Inflammatory macrophage treated with lipopolysaccharide for 4 hours (primary cell): ENCODE measurements at regions not wholly inside any gene's neighbourhood (a gene's known extent, or its start where the extent isn't known, plus 50 kb on each side); places are given as distances from the start of the nearest gene placed in this dataset.

Experiments
- DNase-seq: peaks from one replicate; pipeline ENCODE4 v3.0.0-alpha.2; 2020

DNA sequence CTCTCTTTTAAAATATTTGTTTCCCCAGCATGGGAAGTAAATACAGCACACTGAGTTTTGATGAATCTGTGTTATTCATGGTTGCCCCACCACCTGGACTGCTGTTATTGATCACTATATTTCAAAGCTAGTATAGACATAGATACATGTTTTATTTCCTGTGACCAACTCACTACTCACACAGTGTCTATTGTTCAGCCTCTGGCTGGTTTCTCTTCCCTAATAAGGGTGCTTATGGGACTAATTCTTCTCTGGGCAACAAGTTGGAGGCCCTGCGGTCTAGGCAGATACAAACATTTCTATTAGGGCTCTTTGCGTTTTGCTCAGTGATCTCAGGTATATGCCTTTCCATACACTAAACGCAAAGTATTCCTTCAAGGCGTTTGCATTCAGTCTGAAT, 1191.0 kb upstream of the TMEM132C start:
- no peak for DNase-seq

DNA sequence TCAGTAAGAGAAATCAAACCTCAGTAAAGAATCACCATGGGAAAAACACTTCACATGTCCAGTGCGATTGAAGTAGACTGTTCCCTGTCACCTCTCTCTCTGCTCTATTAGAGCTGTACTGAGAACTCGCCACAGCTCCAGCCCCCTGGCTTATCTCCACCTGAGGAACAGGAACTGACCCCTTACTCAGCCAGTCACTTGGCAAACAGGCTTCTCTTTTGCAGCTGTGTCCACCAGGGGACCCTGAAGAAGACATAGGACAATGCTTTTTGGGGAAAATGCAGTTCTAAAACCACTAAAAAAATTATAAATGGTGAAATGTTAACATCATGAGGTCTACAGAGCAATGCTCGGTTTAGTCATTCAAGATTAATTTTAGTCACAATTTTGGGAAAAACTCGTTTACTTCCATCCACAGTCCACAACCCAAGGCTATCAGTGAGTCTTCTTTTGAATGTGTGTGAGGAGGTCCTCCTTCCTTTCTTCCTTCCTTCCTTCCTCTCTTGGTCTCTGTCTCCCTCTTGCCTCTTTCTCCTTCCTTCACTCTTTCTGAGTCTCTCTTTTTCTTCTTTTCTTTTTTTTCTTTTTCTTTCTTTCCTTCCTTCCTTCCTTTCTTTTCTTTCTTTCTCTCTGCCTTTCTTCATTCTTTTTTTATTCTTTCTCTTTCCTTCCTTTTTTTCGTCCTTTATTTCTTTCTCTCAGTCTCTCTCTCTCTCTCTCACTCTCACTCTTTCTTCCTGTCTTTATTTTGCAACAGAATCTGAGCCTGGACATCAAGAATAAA, 1189.5 kb upstream of the TMEM132C start:
- DNase-seq: no peak

DNA sequence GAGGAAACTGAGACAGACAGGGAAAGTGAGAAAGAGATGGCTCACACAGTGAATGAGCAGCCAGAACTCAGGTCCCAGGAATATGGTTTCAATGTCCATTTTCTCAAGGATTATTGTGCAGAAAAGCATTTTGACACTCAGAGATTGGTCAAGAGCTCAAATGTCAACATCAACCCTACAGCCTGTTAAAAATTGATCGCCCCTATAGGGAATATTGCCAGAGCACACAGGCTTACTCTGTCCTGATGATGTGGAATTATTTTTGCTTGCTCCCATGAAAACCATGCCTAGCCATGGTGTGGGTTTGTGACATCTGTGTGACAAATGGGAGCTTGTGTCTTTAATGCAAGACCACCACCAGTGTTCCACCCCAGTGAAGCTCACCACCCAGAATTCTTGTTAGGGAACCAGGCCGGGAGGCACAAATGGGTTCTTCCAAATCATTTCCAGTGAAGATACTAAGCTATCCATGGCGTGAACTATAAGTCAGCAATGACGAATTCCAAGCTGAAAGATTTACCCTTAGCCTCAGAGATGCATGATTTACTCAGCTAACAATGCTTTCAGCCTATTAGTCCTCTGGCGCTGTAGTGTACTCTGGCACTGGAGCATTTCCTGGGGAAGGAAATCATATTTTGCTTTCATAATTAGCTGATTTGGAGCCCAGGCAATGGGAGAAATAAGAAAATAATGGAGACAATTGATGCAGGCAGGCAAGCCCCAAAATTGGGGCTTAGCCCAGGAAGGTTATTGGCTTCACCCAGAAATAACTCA, 1188.2 kb upstream of the TMEM132C start:
- no peak for DNase-seq

- no peak for DNase-seq
Measured at GRCh38 chr12:127079636-127080035, 1187.3 kb upstream of the TMEM132C start.

DNA sequence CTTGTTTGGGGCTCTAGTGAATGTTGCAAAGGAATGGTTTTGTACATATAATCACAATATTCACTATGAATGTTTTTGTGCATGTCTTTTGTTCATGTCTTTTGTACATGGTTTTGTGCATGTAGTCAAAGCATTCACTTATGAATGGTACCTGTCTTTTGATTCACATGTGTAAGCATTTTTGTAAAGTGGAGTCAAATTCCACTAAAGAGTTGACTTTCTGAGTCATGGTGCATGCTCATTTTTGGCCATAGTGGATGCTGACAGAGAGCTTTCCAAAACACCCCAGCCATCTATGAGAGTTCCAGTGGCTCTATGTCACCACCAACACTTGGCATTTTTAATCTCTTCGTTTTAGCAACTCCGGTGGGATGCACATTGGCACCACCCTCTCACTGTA, 1185.9 kb upstream of the TMEM132C start:
- no peak for DNase-seq

DNA sequence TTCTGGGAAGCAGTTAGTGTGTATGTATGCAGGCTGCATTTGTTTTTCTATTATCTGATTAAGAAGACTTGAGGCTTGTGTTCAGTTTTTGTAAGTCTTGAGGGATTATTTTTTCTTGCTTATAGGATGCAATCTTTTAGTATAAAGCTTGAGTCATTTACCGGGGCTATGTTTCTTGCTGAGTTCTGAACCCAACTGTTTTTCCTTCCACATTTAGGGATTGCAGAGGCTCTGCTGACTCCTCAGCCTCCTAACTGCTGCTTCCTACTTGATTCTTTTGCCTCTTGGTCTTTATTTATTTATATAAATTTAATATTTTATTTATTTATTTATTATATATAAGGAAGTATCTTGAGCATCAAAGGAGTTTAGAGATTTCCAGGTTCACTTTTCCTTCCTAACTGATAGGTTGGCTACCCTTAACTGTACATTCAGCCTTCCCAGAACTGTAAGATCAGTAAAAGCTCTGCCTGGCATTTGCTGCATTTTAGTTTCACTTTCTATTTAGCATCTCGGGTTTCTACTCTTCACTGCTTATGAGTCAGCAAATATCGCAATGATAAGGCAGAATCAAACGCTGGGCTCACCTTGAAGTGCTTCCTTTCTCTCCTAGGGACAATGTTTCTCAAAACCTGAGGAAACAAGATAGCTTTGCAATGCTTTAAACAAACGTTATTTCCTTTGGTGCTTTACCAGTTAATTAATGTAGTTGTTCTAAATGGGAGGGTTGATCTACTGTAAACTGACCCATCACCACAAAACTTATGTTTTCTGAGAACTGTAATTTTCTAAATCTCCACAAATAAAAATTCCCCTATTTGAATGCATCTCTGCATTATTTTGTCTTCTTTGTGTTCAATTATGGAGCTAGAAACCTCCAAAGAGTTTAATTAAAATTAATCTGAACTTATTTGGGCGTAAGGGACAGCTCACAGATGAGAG, 1183.7 kb upstream of the TMEM132C start:
- peak; percentile 79 for DNase-seq

DNA sequence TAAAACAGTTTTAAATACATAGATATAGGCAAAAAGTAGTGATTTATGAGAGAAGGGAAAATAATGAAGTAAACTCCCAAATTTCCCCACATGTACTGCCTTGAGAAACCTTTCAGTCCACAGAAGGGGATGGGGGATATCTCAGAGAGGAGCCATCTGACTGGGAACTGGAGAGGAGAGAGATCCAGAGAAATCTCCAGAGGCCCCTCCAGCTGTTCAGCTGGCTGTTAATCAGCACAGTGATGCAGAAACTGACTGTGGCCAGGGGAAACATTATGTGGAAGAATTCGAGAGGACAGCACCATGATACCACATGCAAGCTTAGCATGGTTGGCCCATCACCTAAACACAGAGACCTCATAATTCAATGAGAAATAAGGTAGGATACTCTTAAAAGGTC, 1165.9 kb upstream of the TMEM132C start:
- DNase-seq: no peak

GRCh38 chr12:127106041-127106440, 1160.9 kb upstream of the TMEM132C start:
- no peak for DNase-seq

- no peak for DNase-seq
Measured at GRCh38 chr12:127106697-127107096, 1160.3 kb upstream of the TMEM132C start.

DNA sequence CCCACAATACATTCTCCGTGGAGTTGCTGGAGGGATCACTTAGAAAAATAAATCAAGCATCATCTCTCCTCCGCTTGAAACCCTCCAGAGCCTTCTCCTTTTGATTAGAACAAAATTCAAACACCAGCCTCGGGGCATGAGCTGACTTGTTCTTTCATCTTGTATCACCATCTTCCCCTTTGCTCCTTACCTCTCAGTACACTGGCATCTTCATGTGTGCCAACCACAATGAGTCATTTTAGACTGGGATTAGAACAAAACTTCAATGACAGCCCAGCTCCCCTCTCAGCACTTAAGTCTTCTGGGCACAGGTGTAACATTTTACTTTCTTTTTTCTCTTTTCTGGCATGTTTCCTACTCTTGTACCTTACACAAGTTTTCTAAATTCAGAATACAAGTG, 1159.2 kb upstream of the TMEM132C start:
- no peak for DNase-seq

- peak; percentile 52 for DNase-seq
Measured at GRCh38 chr12:127108360-127109215, 1158.4 kb upstream of the TMEM132C start.

- no peak for DNase-seq
Measured at GRCh38 chr12:127113945-127114344, 1153.0 kb upstream of the TMEM132C start.

- no peak for DNase-seq
Measured at GRCh38 chr12:127115468-127116035, 1151.4 kb upstream of the TMEM132C start.

DNA sequence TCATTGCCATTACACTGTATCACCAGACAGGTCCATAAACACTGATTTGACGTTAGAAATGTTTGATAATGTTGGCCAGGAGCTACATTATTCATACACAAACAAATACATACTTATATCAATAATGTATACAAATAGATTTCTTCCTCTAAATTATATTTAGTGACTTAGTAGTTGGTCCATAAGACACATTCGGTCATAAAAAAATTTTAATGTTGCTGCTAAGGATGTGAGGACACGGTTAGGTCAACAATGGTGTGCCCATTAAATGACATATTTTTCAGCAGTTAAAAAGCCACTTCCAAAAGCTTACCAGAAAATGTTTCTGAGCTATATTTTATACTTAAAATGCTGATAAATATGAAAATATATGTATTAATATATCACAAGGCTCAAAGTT, 1148.7 kb upstream of the TMEM132C start:
- no peak for DNase-seq

- no peak for DNase-seq
Measured at GRCh38 chr12:127119600-127120140, 1147.3 kb upstream of the TMEM132C start.

DNA sequence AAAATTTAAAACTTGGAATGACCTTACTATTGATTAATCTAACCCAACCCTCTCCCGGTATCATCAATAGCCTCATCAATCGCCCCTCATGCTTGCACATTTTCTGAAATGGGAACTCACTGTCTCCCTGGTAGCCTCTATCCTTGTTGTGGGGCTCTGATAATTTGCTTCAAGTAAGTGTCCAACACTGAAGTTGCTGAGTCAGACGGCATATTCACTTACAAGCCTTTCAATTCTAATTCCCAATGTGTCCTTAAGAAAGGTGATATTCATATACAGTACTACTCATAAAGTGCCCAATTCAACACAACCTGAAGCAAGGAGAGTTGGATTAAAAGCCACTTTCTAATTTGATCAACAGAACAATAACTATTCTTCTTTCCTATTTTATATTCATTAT, 1146.1 kb upstream of the TMEM132C start:
- no peak for DNase-seq

DNA sequence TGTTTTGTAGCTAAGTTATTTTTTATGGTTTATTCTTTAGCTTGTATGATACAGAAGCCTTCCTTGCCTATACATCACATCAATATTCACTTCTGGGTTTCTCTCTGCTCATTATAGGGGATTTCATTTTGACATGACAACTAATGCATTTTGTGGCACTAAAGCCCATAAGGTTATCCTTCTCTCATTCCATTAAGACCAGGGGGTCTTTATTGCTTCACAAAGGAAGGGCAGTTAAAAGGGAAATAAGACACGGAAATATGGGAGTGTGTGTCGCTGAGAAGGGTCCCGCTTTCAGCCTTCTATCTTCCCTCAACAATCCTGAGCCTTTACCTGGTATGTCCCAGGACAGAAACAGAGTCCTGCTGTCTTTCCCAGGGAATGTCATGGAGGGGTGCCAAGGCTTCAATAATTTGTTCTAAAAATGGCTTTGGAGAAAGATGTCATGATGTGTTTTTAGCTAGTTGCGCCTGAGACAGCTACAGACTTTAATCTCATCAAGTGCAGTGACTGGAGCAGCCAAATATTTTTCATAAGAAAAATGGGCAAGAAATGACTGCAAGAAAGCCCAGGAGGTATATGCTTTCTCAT, 1145.4 kb upstream of the TMEM132C start:
- DNase-seq: no peak

- peak; percentile 82 for DNase-seq
Measured at GRCh38 chr12:127125607-127126259, 1141.2 kb upstream of the TMEM132C start.

DNA sequence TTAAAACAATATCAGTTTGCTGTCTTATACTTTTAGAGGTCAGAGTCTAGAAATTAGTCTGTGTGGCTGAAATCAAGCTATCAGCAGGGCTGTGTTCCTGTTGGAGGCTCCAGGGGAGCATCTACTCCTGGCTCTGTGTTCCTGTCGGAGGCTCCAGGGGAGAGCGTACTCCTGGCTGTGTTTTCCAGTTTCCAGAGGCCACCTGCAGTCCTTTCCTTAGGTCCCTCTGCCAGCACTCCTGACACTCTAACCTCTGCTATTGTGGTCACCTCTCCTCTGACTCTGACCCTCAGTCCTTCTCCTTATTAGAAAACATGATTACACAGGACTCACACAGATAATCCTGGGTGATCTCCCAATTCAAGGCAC, 1140.7 kb upstream of the TMEM132C start:
- DNase-seq: no peak

DNA sequence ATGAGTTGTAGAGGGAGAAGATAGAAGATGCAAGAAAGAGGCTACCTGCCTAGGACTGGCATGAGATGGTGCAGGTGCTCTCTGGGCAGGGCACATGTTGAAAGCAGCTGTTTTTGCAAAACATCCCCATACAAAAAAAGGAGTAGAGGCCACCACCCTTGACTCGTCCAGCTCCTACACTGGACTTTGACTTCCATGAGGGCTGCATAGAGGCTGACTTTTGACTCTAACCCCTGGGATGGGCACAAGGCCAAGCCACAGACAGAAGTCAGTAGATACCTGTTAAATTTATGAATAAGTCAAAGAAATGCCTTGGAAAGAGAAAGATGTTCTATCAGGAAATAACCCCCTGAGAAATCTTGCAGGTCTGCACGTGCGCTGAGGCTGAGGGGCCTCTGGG, 1139.1 kb upstream of the TMEM132C start:
- no peak for DNase-seq
